ENCODE measurements at regions not wholly inside any gene's neighbourhood (a gene's known extent, or its start where the extent isn't known, plus 50 kb on each side); places are given as distances from the start of the nearest gene placed in this dataset.

- H3K27ac Mint-ChIP-seq = no peak overlapping the region
- TF ChIP-seq CTCF (IDR thresholded peaks at IDR 0.05) = no peak
- H3K36me3 Mint-ChIP-seq (ENCODE audit: low read depth) = no peaks in the 10 kb centered on the region
- DNase-seq = no peak
- H3K4me1 Mint-ChIP-seq = no peaks in the 10 kb centered on the region
- H3K4me3 Mint-ChIP-seq = no peak overlapping the region
- H3K9me3 Mint-ChIP-seq = peaks cover 27% of the 10 kb centered on the region
- peaks cover 3% of the 10 kb centered on the region for H3K27me3 Mint-ChIP-seq (ENCODE audit: low read depth, poor library complexity)
These were observed 71.2 kb upstream of the FKBP1C start for GRCh38 chr6:63140114-63140513.

GRCh38 chr6:63140692-63141318 lies 70.5 kb upstream of the FKBP1C start:
- no peak for TF ChIP-seq CTCF (IDR thresholded peaks at IDR 0.05)

GRCh38 chr6:63149730-63150129 lies 61.5 kb upstream of the FKBP1C start:
- Mint-ChIP-seq H3K4me3 (no peak overlapping the region), H3K9me3 (no peaks in the 10 kb centered on the region), H3K36me3 (ENCODE audit: low read depth) (no peaks in the 10 kb centered on the region), H3K27ac (no peak overlapping the region), H3K27me3 (ENCODE audit: low read depth, poor library complexity) (peaks cover 4% of the 10 kb centered on the region), H3K4me1 (peaks cover 10% of the 10 kb centered on the region)
- no peak for TF ChIP-seq CTCF (IDR thresholded peaks at IDR 0.05)
- no peak for DNase-seq

More at GRCh38 chr6:63140692-63141318, 70.5 kb upstream of the FKBP1C start:
- Mint-ChIP-seq H3K27ac (no peak overlapping the region), H3K9me3 (peaks cover 27% of the 10 kb centered on the region), H3K27me3 (ENCODE audit: low read depth, poor library complexity) (peaks cover 3% of the 10 kb centered on the region), H3K4me1 (no peaks in the 10 kb centered on the region), H3K4me3 (no peak overlapping the region), H3K36me3 (ENCODE audit: low read depth) (no peaks in the 10 kb centered on the region)
- no peak for DNase-seq

- Mint-ChIP-seq H3K36me3 (ENCODE audit: low read depth) (no peaks in the 10 kb centered on the region), H3K27me3 (ENCODE audit: low read depth, poor library complexity) (peaks cover 4% of the 10 kb centered on the region), H3K9me3 (no peaks in the 10 kb centered on the region), H3K27ac (no peak overlapping the region), H3K4me3 (no peak overlapping the region), H3K4me1 (peaks cover 2% of the 10 kb centered on the region)
- no peak for DNase-seq
- TF ChIP-seq CTCF (IDR thresholded peaks at IDR 0.05) = no peak
These were observed 56.7 kb upstream of the FKBP1C start for GRCh38 chr6:63154535-63154934.
